Neuronal stem cell (in vitro differentiated cells): ENCODE measurements at regions not wholly inside any gene's neighbourhood (a gene's known extent, or its start where the extent isn't known, plus 50 kb on each side); places are given as distances from the start of the nearest gene placed in this dataset.

Experiments used
- DNase-seq: peaks from one replicate; pipeline ENCODE4 v3.0.0-alpha.2; 2013; ENCODE audit warnings: low spot score
- H2AFZ ChIP-seq: one replicate; pipeline ENCODE4 v1.6.1; 2013; ENCODE audit warnings: mild to moderate bottlenecking, low read length, inconsistent platforms
- H2AK5ac ChIP-seq: 2 replicates; pipeline ENCODE4 v1.6.1; 2013; ENCODE audit warnings: low read depth, mild to moderate bottlenecking, inconsistent platforms, low read length, moderate library complexity, mixed read lengths
- H2BK120ac ChIP-seq: 2 replicates; pipeline ENCODE4 v1.6.1; 2013; ENCODE audit warnings: low read depth, mild to moderate bottlenecking, inconsistent platforms, low read length, moderate library complexity, mixed read lengths
- H2BK12ac ChIP-seq: one replicate; pipeline ENCODE4 v1.6.1; 2013; ENCODE audit warnings: low read length, inconsistent platforms
- H2BK15ac ChIP-seq: 2 replicates; pipeline ENCODE4 v1.6.1; 2013; ENCODE audit warnings: mild to moderate bottlenecking, low read length, inconsistent platforms, mixed read lengths
- H2BK5ac ChIP-seq: one replicate; pipeline ENCODE4 v1.6.1; 2013; ENCODE audit warnings: inconsistent platforms, mild to moderate bottlenecking, low read length, moderate library complexity
- H3K14ac ChIP-seq: one replicate; pipeline ENCODE4 v1.6.1; 2013; ENCODE audit warnings: low read length, inconsistent platforms
- H3K18ac ChIP-seq: 2 replicates; pipeline ENCODE4 v1.6.1; 2013; ENCODE audit warnings: low read length, inconsistent platforms
- H3K23ac ChIP-seq: 2 replicates; pipeline ENCODE4 v1.6.1; 2013; ENCODE audit warnings: low read depth, mild to moderate bottlenecking, mixed read lengths, low read length, inconsistent platforms; ENCODE audit not compliant: poor library complexity
- H3K27ac ChIP-seq: replicated peaks from 3 replicates; pipeline ENCODE4 v1.5.1; 2013; ENCODE audit warnings: low read length, inconsistent platforms
- H3K27me3 ChIP-seq, 3 experiments: 2 replicates each; pipeline ENCODE4 v1.6.1; 2013; ENCODE audit warnings: low read length in 3 of 3, mild to moderate bottlenecking in 2 of 3, inconsistent platforms in 1 of 3, low read depth in 1 of 3, mixed read lengths in 1 of 3, moderate library complexity in 1 of 3; ENCODE audit not compliant: control insufficient read depth in 3 of 3, insufficient read depth in 3 of 3
- H3K36me3 ChIP-seq, 2 donors: replicated peaks in 1 of 2; 2 replicates each; pipeline ENCODE4 v1.6.1; 2013; ENCODE audit warnings: low read length in 2 of 2; ENCODE audit not compliant: control insufficient read depth in 2 of 2, insufficient read depth in 2 of 2
- H3K4ac ChIP-seq: 2 replicates; pipeline ENCODE4 v1.6.1; 2013; ENCODE audit warnings: inconsistent platforms, mild to moderate bottlenecking, low read length, moderate library complexity
- H3K4me1 ChIP-seq, 2 donors: 1 replicate in 1 of 2; 2 replicates in 1 of 2; pipeline ENCODE4 v1.6.1; 2013; ENCODE audit warnings: low read length in 2 of 2, low read depth in 1 of 2; ENCODE audit not compliant: control insufficient read depth in 2 of 2, insufficient read depth in 1 of 2
- H3K4me2 ChIP-seq: one replicate; pipeline ENCODE4 v1.6.1; 2013; ENCODE audit warnings: mild to moderate bottlenecking, low read length, inconsistent platforms; ENCODE audit not compliant: insufficient read depth, poor library complexity, severe bottlenecking
- H3K4me3 ChIP-seq, 2 donors: 2 replicates each; pipeline ENCODE4 v1.5.1; 2013; ENCODE audit warnings: low read length in 2 of 2, mild to moderate bottlenecking in 2 of 2, inconsistent platforms in 1 of 2, moderate library complexity in 1 of 2
- H3K79me1 ChIP-seq: one replicate; pipeline ENCODE4 v1.6.1; 2013; ENCODE audit warnings: low read depth, mild to moderate bottlenecking, inconsistent platforms, low read length, moderate library complexity
- H3K9ac ChIP-seq: one replicate; pipeline ENCODE4 v1.6.1; 2013; ENCODE audit warnings: mild to moderate bottlenecking, low read depth, low read length, inconsistent platforms; ENCODE audit not compliant: poor library complexity
- H3K9me3 ChIP-seq, 2 donors: replicated peaks in 1 of 2; 2 replicates each; pipeline versions ENCODE3 to v1.6.1; 2013; ENCODE audit warnings: low read length in 2 of 2, mild to moderate bottlenecking in 2 of 2, inconsistent platforms in 1 of 2, low read depth in 1 of 2, mixed read lengths in 1 of 2, moderate library complexity in 1 of 2; ENCODE audit not compliant: control insufficient read depth in 2 of 2, insufficient read depth in 1 of 2
- H4K8ac ChIP-seq: one replicate; pipeline ENCODE4 v1.6.1; 2013; ENCODE audit warnings: low read depth, mild to moderate bottlenecking, inconsistent platforms, low read length, moderate library complexity
- H4K91ac ChIP-seq: one replicate; pipeline ENCODE4 v1.6.1; 2013; ENCODE audit warnings: low read length, low read depth, mild to moderate bottlenecking, inconsistent platforms; ENCODE audit not compliant: poor library complexity
- WGBS, 2 donors: extraction: QIAGEN DNeasy Blood & Tissue Kit; methylation state at CpG; one replicate each; pipeline ENCODE4 v1.1.7; 2013; ENCODE audit warnings: missing lambda C conversion rate in 2 of 2, mixed read lengths in 1 of 2; ENCODE audit not compliant: insufficient read length in 2 of 2, insufficient replicate concordance in 1 of 2; ENCODE audit errors: extremely low coverage in 2 of 2; 5-methylcytosine and 5-hydroxymethylcytosine counted together

DNA sequence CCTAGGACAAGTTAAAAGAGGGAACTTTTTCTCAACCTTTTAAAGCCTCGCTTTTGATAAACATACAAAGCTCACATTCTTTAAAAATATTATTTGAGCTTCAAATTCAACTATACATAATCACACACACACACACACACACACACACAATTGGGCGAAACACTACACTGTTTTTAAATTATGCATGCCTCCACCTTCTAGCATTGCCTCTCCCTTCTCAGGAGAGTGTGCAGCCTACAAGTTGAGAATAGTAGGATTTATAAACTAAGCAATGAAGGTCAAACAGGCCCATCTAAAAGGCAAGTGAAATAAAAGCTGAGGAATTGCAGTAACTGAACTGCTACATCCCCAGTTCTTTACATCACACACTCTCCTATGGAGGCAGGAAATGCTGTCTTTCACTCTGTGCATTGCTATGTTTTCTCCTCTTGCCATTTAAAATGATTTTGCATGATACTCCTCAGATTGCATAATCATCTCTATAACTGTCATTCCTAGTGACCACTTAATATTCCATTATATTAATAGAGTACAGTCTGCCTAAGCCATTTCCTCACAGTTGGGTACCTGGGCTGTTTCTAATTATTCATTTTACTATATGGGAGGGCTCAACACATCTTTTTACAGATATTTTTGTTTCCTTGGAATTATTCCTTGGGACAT lies 92.5 kb upstream of the KCNE2 start:
- Histone ChIP-seq H2AFZ (no peak overlapping the region), H3K27ac (no peak overlapping the region), H3K36me3 (no peaks in the 10 kb centered on the region), H3K27me3 (no peaks in the 10 kb centered on the region), H2BK5ac (no peak overlapping the region), H2AK5ac (no peak overlapping the region), H3K18ac (no peak overlapping the region), H2BK12ac (no peak overlapping the region), H3K79me1 (no peaks in the 10 kb centered on the region), H3K4ac (no peak overlapping the region), H3K4me1 (no peaks in the 10 kb centered on the region), H4K91ac (no peak overlapping the region), H3K4me2 (no peak overlapping the region), H2BK120ac (no peak overlapping the region), H3K9ac (no peak overlapping the region), H3K9me3 (no peaks in the 10 kb centered on the region), H3K14ac (no peak overlapping the region), H3K4me3 (no peak overlapping the region), H3K23ac (no peak overlapping the region), H2BK15ac (no peak overlapping the region), H4K8ac (no peak overlapping the region)
- DNase-seq, result no peak
- no CpG with 5 or more reads among the region's 2 CpGs for WGBS, 2 donors

DNA sequence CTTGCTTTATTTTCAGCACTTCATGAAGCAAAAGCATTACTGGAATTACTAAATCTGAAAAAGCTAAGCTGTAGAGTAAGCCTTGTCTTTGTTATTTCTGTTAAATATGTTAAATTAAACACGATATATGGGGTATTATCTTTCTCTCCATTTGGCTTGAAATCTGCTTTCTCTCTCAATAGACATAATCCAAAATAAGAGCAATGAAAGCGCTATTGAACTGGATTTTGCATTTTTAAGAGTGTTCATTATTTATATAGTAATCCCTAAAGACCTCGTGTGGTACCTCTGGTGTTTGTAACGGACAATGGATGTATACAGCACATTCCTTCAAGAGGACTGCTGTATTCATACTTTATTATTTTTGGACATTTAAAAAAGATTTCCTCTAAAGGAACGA lies 91.5 kb upstream of the KCNE2 start:
- Histone ChIP-seq H3K4ac (no peak overlapping the region), H2BK5ac (no peak overlapping the region), H3K14ac (no peak overlapping the region), H4K8ac (no peak overlapping the region), H2AK5ac (no peak overlapping the region), H2BK12ac (no peak overlapping the region), H2AFZ (no peak overlapping the region), H4K91ac (no peak overlapping the region), H3K4me1 (no peaks in the 10 kb centered on the region), H3K27ac (no peak overlapping the region), H3K23ac (no peak overlapping the region), H3K4me3 (no peak overlapping the region), H3K79me1 (no peaks in the 10 kb centered on the region), H2BK15ac (no peak overlapping the region), H3K4me2 (no peak overlapping the region), H3K36me3 (no peaks in the 10 kb centered on the region), H2BK120ac (no peak overlapping the region), H3K9ac (no peak overlapping the region), H3K27me3 (no peaks in the 10 kb centered on the region), H3K18ac (no peak overlapping the region), H3K9me3 (no peaks in the 10 kb centered on the region)
- no peak for DNase-seq
- WGBS, 2 donors, result no CpG with 5 or more reads among the region's 5 CpGs

DNA sequence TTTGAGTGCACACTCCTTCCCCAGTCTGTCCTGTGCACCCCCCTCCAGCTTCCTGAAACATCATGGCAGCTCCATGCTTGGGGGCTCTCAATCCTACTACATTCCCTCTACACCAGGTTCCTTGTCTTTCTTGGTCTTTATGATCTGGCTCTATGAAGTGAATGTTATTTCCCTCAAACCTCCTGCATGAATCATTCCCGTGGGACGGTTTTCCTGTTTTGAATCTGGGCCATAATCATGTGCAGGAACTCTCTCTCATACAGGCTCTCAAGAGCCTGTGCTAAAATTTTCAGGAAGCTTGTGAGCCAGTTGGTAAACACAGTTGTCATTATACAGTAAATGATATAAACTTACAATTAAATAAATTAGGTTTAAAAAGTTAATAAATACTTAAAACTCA lies 89.8 kb upstream of the KCNE2 start:
- no peak overlapping the region for H3K4ac ChIP-seq
- H2BK120ac ChIP-seq, result no peak overlapping the region
- H3K9me3 ChIP-seq, result no peaks in the 10 kb centered on the region
- no peaks in the 10 kb centered on the region for H3K36me3 ChIP-seq
- no peak overlapping the region for H4K91ac ChIP-seq
- no peak overlapping the region for H3K18ac ChIP-seq
- H3K27me3 ChIP-seq, result no peaks in the 10 kb centered on the region
- no peak overlapping the region for H3K4me2 ChIP-seq
- WGBS, 2 donors, result no CpG with 5 or more reads among the region's 2 CpGs
- no peak overlapping the region for H4K8ac ChIP-seq
- H3K4me1 ChIP-seq, result no peaks in the 10 kb centered on the region
- H2BK12ac ChIP-seq, result no peak overlapping the region
- H2BK5ac ChIP-seq, result no peak overlapping the region
- H3K23ac ChIP-seq, result no peak overlapping the region
- DNase-seq, result no peak
- H3K27ac ChIP-seq, result no peak overlapping the region
- H2AFZ ChIP-seq, result no peak overlapping the region
- no peak overlapping the region for H3K4me3 ChIP-seq
- no peak overlapping the region for H2BK15ac ChIP-seq
- no peaks in the 10 kb centered on the region for H3K79me1 ChIP-seq
- H2AK5ac ChIP-seq, result no peak overlapping the region
- no peak overlapping the region for H3K9ac ChIP-seq
- no peak overlapping the region for H3K14ac ChIP-seq

DNA sequence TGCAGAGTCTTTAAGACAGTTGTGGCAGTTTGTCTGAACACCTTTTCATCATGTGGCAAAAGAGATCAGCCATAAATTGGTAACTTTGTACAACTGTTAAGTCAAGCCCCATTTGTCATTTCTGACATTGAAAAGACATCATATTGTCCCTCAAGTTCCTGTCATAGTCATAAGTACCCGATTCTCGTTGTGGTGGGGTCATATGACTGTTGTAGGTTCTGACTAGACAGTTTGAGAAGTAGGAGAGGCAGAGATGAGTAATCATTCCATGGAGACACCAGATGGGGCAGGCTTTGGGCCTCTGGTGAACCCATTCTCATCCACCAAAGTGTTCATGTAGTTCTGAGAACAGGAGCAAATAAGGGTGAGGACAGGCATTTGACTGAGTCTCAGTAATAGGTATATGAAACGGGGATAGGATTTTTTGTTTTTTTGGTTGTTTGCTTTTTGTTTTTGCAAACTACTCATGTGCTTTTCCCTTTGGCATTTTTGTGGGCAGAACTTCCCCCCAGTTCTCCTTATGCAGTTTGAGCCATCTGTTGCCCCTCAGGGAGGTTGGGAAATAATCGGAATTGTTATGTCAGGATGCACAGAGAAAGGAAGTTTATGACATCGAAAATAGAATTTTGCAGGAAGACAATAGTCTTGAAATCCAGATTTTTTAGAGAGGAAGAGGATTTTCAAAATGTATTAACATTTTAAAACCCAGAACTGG lies 86.9 kb upstream of the KCNE2 start:
- Histone ChIP-seq H2BK120ac (no peak overlapping the region), H3K23ac (no peak overlapping the region), H2BK12ac (no peak overlapping the region), H3K4me1 (no peaks in the 10 kb centered on the region), H3K79me1 (no peaks in the 10 kb centered on the region), H2AFZ (no peak overlapping the region), H3K4me3 (no peak overlapping the region), H3K4me2 (no peak overlapping the region), H3K4ac (no peak overlapping the region), H3K9ac (no peak overlapping the region), H2BK15ac (no peak overlapping the region), H3K36me3 (no peaks in the 10 kb centered on the region), H3K27me3 (peaks cover 0 to 5% (median 0%) of the 10 kb centered on the region in 3 experiments), H3K14ac (no peak overlapping the region), H3K9me3 (no peaks in the 10 kb centered on the region), H3K27ac (no peak overlapping the region), H4K8ac (no peak overlapping the region), H3K18ac (no peak overlapping the region), H2BK5ac (no peak overlapping the region), H2AK5ac (no peak overlapping the region), H4K91ac (no peak overlapping the region)
- no peak for DNase-seq
- WGBS, 2 donors, result no CpG with 5 or more reads among the region's 5 CpGs
